BLaER1 treated with 17β-estradiol and CSF1 and Interleukin-3, amounts not matched to agents 10 nM and 100 nM (cell line): ENCODE measurements at regions not wholly inside any gene's neighbourhood (a gene's known extent, or its start where the extent isn't known, plus 50 kb on each side); places are given as distances from the start of the nearest gene placed in this dataset.
"Not testable (repeated sequence)": the region's sequence is repeated elsewhere in the genome, so short reads cannot be mapped to it uniquely, and the experiment has no call there.

Experiments used
- H3K27ac ChIP-seq, 11 experiments: shearing (Covaris generic); formaldehyde crosslinking; 2 replicates each; pipeline ENCODE4 v1.8.1; 2022
- H3K27me3 ChIP-seq, 11 experiments: shearing (Covaris generic); formaldehyde crosslinking; 2 replicates each; pipeline ENCODE4 v1.8.1; 2022
- H3K36me3 ChIP-seq, 11 experiments: shearing (Covaris generic); formaldehyde crosslinking; 2 replicates each; pipeline ENCODE4 v1.8.1; 2022
- H3K4me1 ChIP-seq, 10 experiments: shearing (Covaris generic); formaldehyde crosslinking; 2 replicates each; pipeline ENCODE4 v1.8.1; 2022
- H3K4me2 ChIP-seq, 11 experiments: shearing (Covaris generic); formaldehyde crosslinking; 2 replicates each; pipeline ENCODE4 v1.8.1; 2022
- H3K4me3 ChIP-seq, 10 experiments: shearing (Covaris generic); formaldehyde crosslinking; 2 replicates each; pipeline ENCODE4 v1.8.1; 2022
- H3K9ac ChIP-seq, 11 experiments: shearing (Covaris generic); formaldehyde crosslinking; 2 replicates each; pipeline ENCODE4 v1.8.1; 2022
- H3K9me3 ChIP-seq, 11 experiments: shearing (Covaris generic); formaldehyde crosslinking; replicated peaks in 1 of 11; 2 replicates each; pipeline ENCODE4 v1.8.1; 2022
- H4K20me1 ChIP-seq, 11 experiments: shearing (Covaris generic); formaldehyde crosslinking; 2 replicates each; pipeline ENCODE4 v1.8.1; 2022
- Cebpa-rat ChIP-seq, 11 experiments: shearing (Covaris generic); IDR thresholded peaks; 2 replicates each; pipeline ENCODE4 v1.8.1; 2022

GRCh38 chr12:76971216-76971879, 92.5 kb upstream of the CSRP2 start:
- H3K9ac ChIP-seq, H3K27ac ChIP-seq, H3K4me3 ChIP-seq, H3K4me1 ChIP-seq, H3K36me3 ChIP-seq, H3K27me3 ChIP-seq, H4K20me1 ChIP-seq: not testable (repeated sequence)
- Histone ChIP-seq H3K9me3 (peaks cover 0 to 15% (median 0%) of the 10 kb centered on the region in 11 experiments; a peak in 2 of 22 replicates), H3K4me2 (peak overlapping the region in 2 of 11 experiments; percentile 6 to 13; a peak in 1 of 22 replicates)

- Histone ChIP-seq H3K27me3 (no peaks in the 10 kb centered on the region), H3K27ac (no peak overlapping the region), H3K4me2 (no peak overlapping the region), H4K20me1 (no peaks in the 10 kb centered on the region), H3K4me3 (no peak overlapping the region), H3K4me1 (peaks cover 0 to 4% (median 0%) of the 10 kb centered on the region in 10 experiments; a peak in 1 of 20 replicates), H3K9ac (no peak overlapping the region), H3K9me3 (peaks cover 0 to 15% (median 0%) of the 10 kb centered on the region in 11 experiments; a peak in 2 of 22 replicates), H3K36me3 (no peaks in the 10 kb centered on the region)
- no peak for TF ChIP-seq Cebpa-rat (IDR thresholded peaks at IDR 0.05)
Observed at GRCh38 chr12:76967181-76967885, 88.5 kb upstream of the CSRP2 start.

GRCh38 chr12:76964784-76965571, 86.2 kb upstream of the CSRP2 start:
- Histone ChIP-seq H3K4me3 (no peak overlapping the region), H3K36me3 (no peaks in the 10 kb centered on the region), H3K4me1 (no peaks in the 10 kb centered on the region)

DNA sequence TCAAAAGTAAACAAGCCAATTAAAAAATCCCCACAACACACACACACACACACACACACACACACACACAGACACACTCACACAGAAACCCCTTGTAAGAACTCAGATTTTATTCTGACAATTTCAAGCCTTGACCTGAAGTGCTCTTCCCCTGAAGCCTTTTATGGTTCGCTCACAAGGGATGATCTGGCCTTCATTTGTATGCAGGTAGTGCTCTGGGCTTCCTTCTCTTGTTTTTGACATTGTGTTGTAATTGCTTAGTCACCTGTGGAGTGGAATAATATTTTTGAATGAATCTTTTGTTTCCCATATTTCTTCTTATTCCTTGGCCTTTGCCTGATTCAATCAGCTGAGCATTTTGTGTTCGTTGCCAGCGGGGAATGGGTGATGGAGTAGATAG, 83.3 kb upstream of the CSRP2 start:
- no peak for TF ChIP-seq Cebpa-rat (IDR thresholded peaks at IDR 0.05)
- Histone ChIP-seq H4K20me1 (no peaks in the 10 kb centered on the region), H3K27ac (no peak overlapping the region), H3K4me2 (no peak overlapping the region), H3K9ac (no peak overlapping the region), H3K9me3 (no peaks in the 10 kb centered on the region), H3K27me3 (no peaks in the 10 kb centered on the region), H3K4me3 (no peak overlapping the region), H3K36me3 (no peaks in the 10 kb centered on the region), H3K4me1 (no peaks in the 10 kb centered on the region)

More at GRCh38 chr12:76964784-76965571, 86.2 kb upstream of the CSRP2 start:
- no peaks in the 10 kb centered on the region for H3K27me3 ChIP-seq
- no peak overlapping the region for H3K9ac ChIP-seq
- no peaks in the 10 kb centered on the region for H4K20me1 ChIP-seq
- H3K27ac ChIP-seq, result no peak overlapping the region
- H3K9me3 ChIP-seq, result peaks cover 0 to 10% (median 0%) of the 10 kb centered on the region in 11 experiments; a peak in 2 of 22 replicates
- H3K4me2 ChIP-seq, result no peak overlapping the region
- no peak for TF ChIP-seq Cebpa-rat (IDR thresholded peaks at IDR 0.05)

- no peaks in the 10 kb centered on the region for H3K36me3 ChIP-seq
- no peaks in the 10 kb centered on the region for H3K9me3 ChIP-seq
- H3K4me3 ChIP-seq, result no peak overlapping the region
- no peaks in the 10 kb centered on the region for H4K20me1 ChIP-seq
- no peaks in the 10 kb centered on the region for H3K4me1 ChIP-seq
- no peak overlapping the region for H3K27ac ChIP-seq
- no peak overlapping the region for H3K9ac ChIP-seq
- no peaks in the 10 kb centered on the region for H3K27me3 ChIP-seq
- no peak for TF ChIP-seq Cebpa-rat (IDR thresholded peaks at IDR 0.05)
- H3K4me2 ChIP-seq, result no peak overlapping the region
Observed at GRCh38 chr12:76957301-76957700, 78.5 kb upstream of the CSRP2 start.

DNA sequence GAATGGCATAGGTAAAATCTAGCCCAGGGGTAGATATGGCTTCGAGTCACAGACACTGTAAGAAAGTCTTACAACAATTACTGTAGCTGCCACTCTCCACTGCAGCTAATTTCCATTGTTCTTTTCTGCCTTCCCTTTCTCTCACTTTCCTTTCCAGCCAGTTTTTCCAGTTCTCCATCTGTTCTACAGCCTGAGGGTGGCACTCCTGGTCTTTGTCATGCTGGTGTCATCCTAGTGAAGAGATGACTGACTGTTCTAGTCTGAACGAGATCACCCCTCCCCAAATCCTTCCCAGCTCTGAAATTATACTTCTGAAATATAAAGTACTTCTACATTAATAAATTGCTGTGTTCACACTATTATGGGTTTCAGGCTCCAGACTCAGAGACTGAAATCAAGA, 74.2 kb upstream of the CSRP2 start:
- Histone ChIP-seq H3K27me3 (no peaks in the 10 kb centered on the region), H3K4me3 (no peak overlapping the region), H3K9ac (no peak overlapping the region), H3K36me3 (no peaks in the 10 kb centered on the region), H4K20me1 (no peaks in the 10 kb centered on the region), H3K4me2 (no peak overlapping the region), H3K4me1 (no peaks in the 10 kb centered on the region), H3K9me3 (no peaks in the 10 kb centered on the region), H3K27ac (no peak overlapping the region)
- TF ChIP-seq Cebpa-rat (IDR thresholded peaks at IDR 0.05), result no peak

DNA sequence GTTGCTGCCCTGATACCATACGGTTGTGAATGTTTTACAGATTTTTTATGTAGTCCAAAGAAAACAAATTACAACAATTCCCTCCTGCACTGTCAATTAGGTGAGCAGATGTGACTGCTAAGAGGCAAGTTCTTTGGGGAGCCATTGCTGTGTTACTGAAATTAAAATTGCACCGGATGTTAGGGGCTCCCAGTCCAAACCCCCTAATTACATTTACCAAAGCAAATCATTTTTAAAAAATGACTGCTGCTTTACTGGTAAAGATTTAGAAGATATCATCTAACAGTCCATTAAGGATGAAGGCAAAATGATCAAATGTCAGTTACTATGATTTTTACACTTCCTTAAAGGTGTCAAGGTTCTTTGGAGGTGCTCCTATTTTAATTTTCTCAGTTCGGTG, 70.1 kb upstream of the CSRP2 start:
- H3K36me3 ChIP-seq, result no peaks in the 10 kb centered on the region
- no peak overlapping the region for H3K4me3 ChIP-seq
- TF ChIP-seq Cebpa-rat (IDR thresholded peaks at IDR 0.05), result no peak

DNA sequence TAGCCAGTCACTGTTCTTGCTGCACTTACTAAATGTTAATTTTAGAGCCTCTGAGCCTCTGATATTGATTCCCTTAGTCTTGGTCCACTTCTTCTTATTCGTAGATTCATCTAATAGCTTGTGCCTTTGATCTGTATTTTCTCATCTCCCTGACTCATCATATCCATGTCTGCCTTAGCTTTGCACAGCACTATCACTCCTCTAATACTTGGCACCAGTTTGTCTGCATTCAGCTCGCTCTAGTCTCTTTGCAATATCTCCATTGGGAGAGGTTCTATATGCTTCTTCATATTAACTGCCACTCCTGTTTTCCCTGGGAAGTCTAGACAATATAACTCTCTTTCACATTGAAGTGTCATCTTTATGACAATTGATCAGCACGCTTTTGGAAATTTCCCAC, 68.5 kb upstream of the CSRP2 start:
- H3K27ac ChIP-seq, result no peak overlapping the region
- no peaks in the 10 kb centered on the region for H4K20me1 ChIP-seq
- H3K9ac ChIP-seq, result no peak overlapping the region
- H3K4me3 ChIP-seq, result no peak overlapping the region
- no peak overlapping the region for H3K4me2 ChIP-seq
- H3K36me3 ChIP-seq, result no peaks in the 10 kb centered on the region
- no peak for TF ChIP-seq Cebpa-rat (IDR thresholded peaks at IDR 0.05)
- H3K9me3 ChIP-seq, result no peaks in the 10 kb centered on the region
- no peaks in the 10 kb centered on the region for H3K27me3 ChIP-seq
- peaks cover 0 to 4% (median 0%) of the 10 kb centered on the region in 10 experiments; a peak in 1 of 20 replicates for H3K4me1 ChIP-seq

More for the DNA sequence above, 70.1 kb upstream of the CSRP2 start:
- Histone ChIP-seq H3K27ac (no peak overlapping the region), H4K20me1 (no peaks in the 10 kb centered on the region), H3K4me2 (no peak overlapping the region), H3K27me3 (no peaks in the 10 kb centered on the region), H3K4me1 (peaks cover 0 to 4% (median 0%) of the 10 kb centered on the region in 10 experiments; a peak in 1 of 20 replicates), H3K9me3 (no peaks in the 10 kb centered on the region), H3K9ac (no peak overlapping the region)

GRCh38 chr12:76946446-76946845, 67.6 kb upstream of the CSRP2 start:
- H4K20me1 ChIP-seq, result no peaks in the 10 kb centered on the region
- no peaks in the 10 kb centered on the region for H3K27me3 ChIP-seq
- no peak overlapping the region for H3K4me3 ChIP-seq
- no peak overlapping the region for H3K27ac ChIP-seq
- no peak overlapping the region for H3K4me2 ChIP-seq
- H3K4me1 ChIP-seq, result peaks cover 0 to 4% (median 0%) of the 10 kb centered on the region in 10 experiments; a peak in 1 of 20 replicates
- TF ChIP-seq Cebpa-rat (IDR thresholded peaks at IDR 0.05), result no peak
- no peaks in the 10 kb centered on the region for H3K36me3 ChIP-seq
- H3K9ac ChIP-seq, result no peak overlapping the region
- no peaks in the 10 kb centered on the region for H3K9me3 ChIP-seq
